ENCODE measurements at regions not wholly inside any gene's neighbourhood (a gene's known extent, or its start where the extent isn't known, plus 50 kb on each side); places are given as distances from the start of the nearest gene placed in this dataset.

- H3K9me3 ChIP-seq (replicated peaks; ENCODE audit: control insufficient read depth, insufficient read depth, low read depth, low read length): no peaks in the 10 kb centered on the region
- WGBS (ENCODE audit: insufficient coverage, low coverage, missing lambda C conversion rate): 5% methylated on average over 15 of the region's 15 CpGs
- in situ Hi-C loops (cut with MboI): loop anchor here (10.0 to 25.0 kb wide), 2 partner anchors 206 to 373 kb away; partner anchors contain the start of gene LOXHD1
- TF ChIP-seq NFYB (IDR thresholded peaks at IDR 0.05; ENCODE audit: extremely low read depth, insufficient read length) (peak; percentile 50), FOXM1 (IDR thresholded peaks at IDR 0.05; ENCODE audit: low read depth) (peak; percentile 89), FOXM1 (CRISPR knock-in tag; IDR thresholded peaks at IDR 0.05; ENCODE audit: low read depth) (no peak; the same call in 1 of the 2 replicates), CTCF (IDR thresholded peaks at IDR 0.05 in 2 of 3, conservative IDR thresholded peaks at IDR 0.05 in 1 of 3; ENCODE audit: insufficient read depth in 2 of 3, low read depth in 1 of 3, low read length in 3 of 3) (peak; percentile 71 to 78 (median 73)), SOX6 (IDR thresholded peaks at IDR 0.05) (no peak), RAD21 (CRISPR knock-in tag; conservative IDR thresholded peaks at IDR 0.05 in 1 of 2, IDR thresholded peaks at IDR 0.05 in 1 of 2) (peak; percentile 62 to 77; a peak in 3 of 4 replicates), DEAF1 (CRISPR knock-in tag; IDR thresholded peaks at IDR 0.05) (peak; percentile 52), MCM3 (IDR thresholded peaks at IDR 0.05) (no peak), CBFA2T3 (IDR thresholded peaks at IDR 0.05) (peak; percentile 39), MYBL2 (IDR thresholded peaks at IDR 0.05; ENCODE audit: low read depth) (peak; percentile 49; the same call in 1 of the 2 replicates), MYBL2 (CRISPR knock-in tag; IDR thresholded peaks at IDR 0.05; ENCODE audit: borderline replicate concordance) (no peak), FOXJ2 (tag; IDR thresholded peaks at IDR 0.05) (peak; percentile 86; the same call in 1 of the 2 replicates)
These were observed 177.3 kb downstream of the HAUS1 start for GRCh38 chr18:46281185-46282176.

More at GRCh38 chr18:46281185-46282176, 177.3 kb downstream of the HAUS1 start:
- peak; percentile 90 for ATAC-seq
- no peaks in the 10 kb centered on the region for H3K9me1 ChIP-seq (ENCODE audit: control insufficient read depth, insufficient read depth, low read length)
- ChIA-PET CTCF (ENCODE audit: low intra/inter-chr PET ratio) (interaction anchor here (1.0 to 1.6 kb wide), 2 partner anchors 133 to 199 kb away, joined by 3 to 9 read pairs; no protein-coding TSS in a partner anchor), POLR2A (no interaction called here)
- H3K27ac ChIP-seq (ENCODE audit: extremely low read depth, low read depth, low read length): no peak overlapping the region
- no peak overlapping the region for H2AFZ ChIP-seq (ENCODE audit: low read depth, low read length)
- BruUV-seq (replicated peaks): no TSS peak
- no peaks in the 10 kb centered on the region for H3K36me3 ChIP-seq (ENCODE audit: control insufficient read depth, insufficient read depth, low read length)
- H3K27me3 ChIP-seq (ENCODE audit: control insufficient read depth in 2 of 2, insufficient read depth in 2 of 2, low read length in 2 of 2): peaks cover 5 to 10% of the 10 kb centered on the region in 2 experiments; a peak in 3 of 5 replicates
- no peaks in the 10 kb centered on the region for H3K79me2 ChIP-seq (ENCODE audit: control insufficient read depth, insufficient read depth, low read length)
- no peak overlapping the region; the same call in 1 of the 2 replicates for H3K4me2 ChIP-seq (ENCODE audit: insufficient read depth, low read length)
- no peak overlapping the region for H3K4me3 ChIP-seq
- no peak overlapping the region for H3K9ac ChIP-seq (ENCODE audit: insufficient read depth in 1 of 2, low read depth in 2 of 2, low read length in 2 of 2)
- intact Hi-C loops (cut with micrococcal nuclease): loop anchor here (1.0 to 5.0 kb wide), 3 partner anchors 111 to 377 kb away; no protein-coding TSS in a partner anchor
- DNase-seq (ENCODE audit: extremely low read depth in 1 of 4, low spot score in 3 of 4): peak; percentile 48 to 68 (median 62)
- peak; percentile 75 for FAIRE-seq
- H4K20me1 ChIP-seq (replicated peaks; ENCODE audit: control insufficient read depth, insufficient read depth, low read length): peaks cover 5% of the 10 kb centered on the region
- H3K4me1 ChIP-seq (replicated peaks in 1 of 2; ENCODE audit: control insufficient read depth in 2 of 2, insufficient read depth in 2 of 2, low read length in 2 of 2): peaks cover 0 to 9% of the 10 kb centered on the region in 2 experiments; a peak in 1 of 5 replicates
